Gastrocnemius medialis (tissue), 4 donors: ENCODE measurements at regions not wholly inside any gene's neighbourhood (a gene's known extent, or its start where the extent isn't known, plus 50 kb on each side); places are given as distances from the start of the nearest gene placed in this dataset.
"Not testable (repeated sequence)": the region's sequence is repeated elsewhere in the genome, so short reads cannot be mapped to it uniquely, and the experiment has no call there.

ENCODE experiments used
- POLR2A ChIP-seq, 2 donors: fragments of 450-650 bp; IDR thresholded peaks; one replicate each; pipeline ENCODE4 v1.6.1; 2017; ENCODE audit warnings: antibody characterized with exemption in 2 of 2, mild to moderate bottlenecking in 2 of 2, moderate library complexity in 2 of 2
- TF ChIP-seq, protein P1 (sequence below), 5 experiments: fragments of 450-650 bp in 3 of 5; fragments of 200-600 bp in 2 of 5; sonication (generic) in 2 of 5; IDR thresholded peaks in 4 of 5; conservative IDR thresholded peaks in 1 of 5; 1 replicate in 4 of 5; 2 replicates in 1 of 5; pipeline ENCODE4 v1.5.1; 2016 to 2019; ENCODE audit warnings: antibody characterized with exemption in 5 of 5, mild to moderate bottlenecking in 3 of 5, moderate library complexity in 3 of 5

- TF ChIP-seq POLR2A (IDR thresholded peaks at IDR 0.05), result not testable (repeated sequence)
- TF ChIP-seq, protein P1, sequence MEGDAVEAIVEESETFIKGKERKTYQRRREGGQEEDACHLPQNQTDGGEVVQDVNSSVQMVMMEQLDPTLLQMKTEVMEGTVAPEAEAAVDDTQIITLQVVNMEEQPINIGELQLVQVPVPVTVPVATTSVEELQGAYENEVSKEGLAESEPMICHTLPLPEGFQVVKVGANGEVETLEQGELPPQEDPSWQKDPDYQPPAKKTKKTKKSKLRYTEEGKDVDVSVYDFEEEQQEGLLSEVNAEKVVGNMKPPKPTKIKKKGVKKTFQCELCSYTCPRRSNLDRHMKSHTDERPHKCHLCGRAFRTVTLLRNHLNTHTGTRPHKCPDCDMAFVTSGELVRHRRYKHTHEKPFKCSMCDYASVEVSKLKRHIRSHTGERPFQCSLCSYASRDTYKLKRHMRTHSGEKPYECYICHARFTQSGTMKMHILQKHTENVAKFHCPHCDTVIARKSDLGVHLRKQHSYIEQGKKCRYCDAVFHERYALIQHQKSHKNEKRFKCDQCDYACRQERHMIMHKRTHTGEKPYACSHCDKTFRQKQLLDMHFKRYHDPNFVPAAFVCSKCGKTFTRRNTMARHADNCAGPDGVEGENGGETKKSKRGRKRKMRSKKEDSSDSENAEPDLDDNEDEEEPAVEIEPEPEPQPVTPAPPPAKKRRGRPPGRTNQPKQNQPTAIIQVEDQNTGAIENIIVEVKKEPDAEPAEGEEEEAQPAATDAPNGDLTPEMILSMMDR (IDR thresholded peaks at IDR 0.05 in 4 of 5, conservative IDR thresholded peaks at IDR 0.05 in 1 of 5), result not testable (repeated sequence)
These were observed 201.1 kb downstream of the CCT8L2 start for GRCh38 chr22:16391417-16391930.
